PC-3 (cell line): ENCODE measurements at regions not wholly inside any gene's neighbourhood (a gene's known extent, or its start where the extent isn't known, plus 50 kb on each side); places are given as distances from the start of the nearest gene placed in this dataset.

Experiments used
- CTCF ChIP-seq: fragments of 300-600 bp; sonication (generic); conservative IDR thresholded peaks from 2 replicates; pipeline ENCODE4 v1.5.1; 2017; ENCODE audit warnings: antibody characterized with exemption, low read depth, mild to moderate bottlenecking, low read length
- EZH2phosphoT487 ChIP-seq: fragments of 300-600 bp; sonication (generic); IDR thresholded peaks from 2 replicates; pipeline ENCODE4 v1.6.1; 2018; ENCODE audit warnings: mild to moderate bottlenecking, antibody characterized with exemption, low read length, borderline replicate concordance

DNA sequence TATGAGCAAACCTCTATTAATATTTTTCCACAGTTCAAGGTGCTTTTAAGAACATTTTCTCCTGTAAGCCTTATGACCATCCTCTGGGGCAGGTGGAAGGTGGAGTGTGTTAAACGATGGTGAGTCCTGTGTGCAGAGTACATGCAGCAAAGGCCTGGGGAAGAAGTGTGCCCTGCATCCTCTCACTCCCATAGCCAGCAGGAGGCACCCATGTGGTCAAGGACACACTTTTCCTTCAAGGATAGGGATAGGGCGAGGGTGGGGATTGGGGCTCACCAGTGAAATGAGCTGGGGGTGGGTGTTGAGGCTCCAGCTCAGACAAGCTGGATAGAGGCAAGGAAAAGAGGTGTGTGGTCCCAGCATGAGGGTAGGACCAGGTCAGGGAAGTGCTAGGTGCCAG is 120.8 kb upstream of the KCNE2 start:
- TF ChIP-seq CTCF (no peak), EZH2phosphoT487 (no peak)
